ENCODE measurements at regions not wholly inside any gene's neighbourhood (a gene's known extent, or its start where the extent isn't known, plus 50 kb on each side); places are given as distances from the start of the nearest gene placed in this dataset.

DNA sequence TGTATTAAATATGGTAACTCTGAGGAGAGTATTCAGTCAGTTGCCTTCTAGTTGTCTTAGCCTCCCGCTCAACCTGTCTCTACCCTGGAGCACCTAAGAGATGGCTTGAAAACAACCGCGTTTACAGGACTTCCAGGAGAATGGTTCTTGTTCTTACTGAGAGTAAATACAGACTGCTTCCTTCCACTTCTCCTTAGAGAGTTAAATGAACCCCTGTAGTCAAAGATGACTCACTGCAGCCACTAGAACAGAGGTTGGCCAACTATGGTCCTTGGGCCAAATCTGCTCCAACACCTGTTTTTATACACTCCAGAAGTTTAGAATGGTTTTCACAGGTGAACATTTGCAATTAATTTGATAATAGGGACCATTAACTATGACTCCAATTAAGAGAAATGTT is 60.1 kb upstream of the ASB17 start:
- TF ChIP-seq POLR2A (IDR thresholded peaks at IDR 0.05; ENCODE audit: low read length) (no peak), HOXB13 (CRISPR knock-in tag; IDR thresholded peaks at IDR 0.05; ENCODE audit: low read depth) (no peak)
- TF ChIP-seq, protein P1, sequence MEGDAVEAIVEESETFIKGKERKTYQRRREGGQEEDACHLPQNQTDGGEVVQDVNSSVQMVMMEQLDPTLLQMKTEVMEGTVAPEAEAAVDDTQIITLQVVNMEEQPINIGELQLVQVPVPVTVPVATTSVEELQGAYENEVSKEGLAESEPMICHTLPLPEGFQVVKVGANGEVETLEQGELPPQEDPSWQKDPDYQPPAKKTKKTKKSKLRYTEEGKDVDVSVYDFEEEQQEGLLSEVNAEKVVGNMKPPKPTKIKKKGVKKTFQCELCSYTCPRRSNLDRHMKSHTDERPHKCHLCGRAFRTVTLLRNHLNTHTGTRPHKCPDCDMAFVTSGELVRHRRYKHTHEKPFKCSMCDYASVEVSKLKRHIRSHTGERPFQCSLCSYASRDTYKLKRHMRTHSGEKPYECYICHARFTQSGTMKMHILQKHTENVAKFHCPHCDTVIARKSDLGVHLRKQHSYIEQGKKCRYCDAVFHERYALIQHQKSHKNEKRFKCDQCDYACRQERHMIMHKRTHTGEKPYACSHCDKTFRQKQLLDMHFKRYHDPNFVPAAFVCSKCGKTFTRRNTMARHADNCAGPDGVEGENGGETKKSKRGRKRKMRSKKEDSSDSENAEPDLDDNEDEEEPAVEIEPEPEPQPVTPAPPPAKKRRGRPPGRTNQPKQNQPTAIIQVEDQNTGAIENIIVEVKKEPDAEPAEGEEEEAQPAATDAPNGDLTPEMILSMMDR (IDR thresholded peaks at IDR 0.05): no peak
- TF ChIP-seq, protein P2, sequence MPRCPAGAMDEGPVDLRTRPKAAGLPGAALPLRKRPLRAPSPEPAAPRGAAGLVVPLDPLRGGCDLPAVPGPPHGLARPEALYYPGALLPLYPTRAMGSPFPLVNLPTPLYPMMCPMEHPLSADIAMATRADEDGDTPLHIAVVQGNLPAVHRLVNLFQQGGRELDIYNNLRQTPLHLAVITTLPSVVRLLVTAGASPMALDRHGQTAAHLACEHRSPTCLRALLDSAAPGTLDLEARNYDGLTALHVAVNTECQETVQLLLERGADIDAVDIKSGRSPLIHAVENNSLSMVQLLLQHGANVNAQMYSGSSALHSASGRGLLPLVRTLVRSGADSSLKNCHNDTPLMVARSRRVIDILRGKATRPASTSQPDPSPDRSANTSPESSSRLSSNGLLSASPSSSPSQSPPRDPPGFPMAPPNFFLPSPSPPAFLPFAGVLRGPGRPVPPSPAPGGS (IDR thresholded peaks at IDR 0.05): no peak
- TF ChIP-seq, protein P3, sequence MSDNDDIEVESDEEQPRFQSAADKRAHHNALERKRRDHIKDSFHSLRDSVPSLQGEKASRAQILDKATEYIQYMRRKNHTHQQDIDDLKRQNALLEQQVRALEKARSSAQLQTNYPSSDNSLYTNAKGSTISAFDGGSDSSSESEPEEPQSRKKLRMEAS (IDR thresholded peaks at IDR 0.05): no peak
